HepG2 (cell line): ENCODE measurements at regions not wholly inside any gene's neighbourhood (a gene's known extent, or its start where the extent isn't known, plus 50 kb on each side); places are given as distances from the start of the nearest gene placed in this dataset.

Source experiments
- ATAC-seq: fragments of 200-7000 bp; cut with Tn5 transposase; 3 replicates; pipeline ENCODE4 v1.9.1; 2020; ENCODE audit warnings: mild to moderate bottlenecking, moderate library complexity
- BruUV-seq: library from RNA; stranded (reverse); fragments of 400-500 nt; replicated peaks from 2 replicates; lab custom pipeline; 2021; lab: Mats Ljungman, UMichigan
- CTCF ChIA-PET: fragments of 300-600 bp; formaldehyde crosslinking; extraction: SDS; loops from one replicate; lab custom pipeline; 2021; ENCODE audit warnings: low total read pairs, inconsistent platforms, low intra/inter-chr PET ratio; lab: Yijun Ruan, JAX
- POLR2A ChIA-PET: fragments of 350-600 bp; sonication (Branson Sonifier 250); formaldehyde crosslinking; loops from one replicate; lab custom pipeline; 2020; ENCODE audit warnings: antibody characterized with exemption, inconsistent platforms; lab: Yijun Ruan, JAX
- DNase-seq: peaks from one replicate; pipeline ENCODE4 v3.0.0-alpha.2; 2015; ENCODE audit warnings: low spot score
- FAIRE-seq: peaks from 3 replicates; lab custom pipeline; 2011; peaks lifted over from hg19 to GRCh38; lab: Jason Lieb, UNC
- H2AFZ ChIP-seq: one replicate; pipeline ENCODE4 v1.6.1; 2011; ENCODE audit warnings: low read length, inconsistent platforms
- H3K27ac ChIP-seq: fragments of 300-600 bp; 3 replicates; pipeline ENCODE4 v1.8.0; 2011; ENCODE audit warnings: mixed run types, mild to moderate bottlenecking, mixed read lengths, low read length, inconsistent platforms; ENCODE audit not compliant: insufficient read depth; ENCODE audit errors: extremely low read length
- H3K27me3 ChIP-seq, 2 experiments: fragments of 200-600 bp in 1 of 2; 2 replicates in 1 of 2; 3 replicates in 1 of 2; pipeline versions ENCODE4 v1.6.0 to v1.8.0; 2011; ENCODE audit warnings: low read length in 2 of 2, mild to moderate bottlenecking in 2 of 2, moderate library complexity in 2 of 2, inconsistent platforms in 1 of 2; ENCODE audit not compliant: insufficient read depth in 2 of 2, control insufficient read depth in 1 of 2
- H3K36me3 ChIP-seq, 2 experiments: fragments of 200-600 bp in 1 of 2; replicated peaks in 1 of 2; 2 replicates in 1 of 2; 3 replicates in 1 of 2; pipeline versions ENCODE4 v1.5.1 to v1.8.0; 2011; ENCODE audit warnings: low read length in 2 of 2, inconsistent platforms in 1 of 2; ENCODE audit not compliant: insufficient read depth in 2 of 2, control insufficient read depth in 1 of 2
- H3K4me1 ChIP-seq: 2 replicates; pipeline ENCODE4 v1.5.1; 2012; ENCODE audit warnings: low read length, inconsistent platforms; ENCODE audit not compliant: insufficient read depth
- H3K4me2 ChIP-seq: 2 replicates; pipeline ENCODE4 v1.6.0; 2011; ENCODE audit warnings: low read depth, low read length, inconsistent platforms
- H3K4me3 ChIP-seq, 3 experiments: fragments of 200-600 bp in 1 of 3; sonication (generic), shearing (Covaris generic) in 1 of 3; replicated peaks in 1 of 3; 2 replicates each; pipeline ENCODE4 v1.5.1; 2011 to 2016; ENCODE audit warnings: low read length in 3 of 3, inconsistent platforms in 2 of 3, low read depth in 2 of 3, mild to moderate bottlenecking in 2 of 3, control low read depth in 1 of 3, mixed read lengths in 1 of 3; ENCODE audit not compliant: insufficient read depth in 1 of 3
- H3K79me2 ChIP-seq: one replicate; pipeline ENCODE4 v1.6.1; 2011; ENCODE audit warnings: low read length, inconsistent platforms; ENCODE audit not compliant: insufficient read depth
- H3K9ac ChIP-seq: 2 replicates; pipeline ENCODE4 v1.6.0; 2011; ENCODE audit warnings: mild to moderate bottlenecking, low read depth, low read length, inconsistent platforms; ENCODE audit not compliant: insufficient read depth
- H3K9me3 ChIP-seq: 2 replicates; pipeline ENCODE4 v1.5.1; 2012; ENCODE audit warnings: mild to moderate bottlenecking, low read length
- H4K20me1 ChIP-seq: 2 replicates; pipeline ENCODE4 v1.6.0; 2011; ENCODE audit warnings: inconsistent platforms, mild to moderate bottlenecking, low read length, moderate library complexity; ENCODE audit not compliant: insufficient read depth
- EHMT2 ChIP-seq: fragments of 200-600 bp; sonication (generic); IDR thresholded peaks from 2 replicates; pipeline ENCODE4 v1.7.0; 2017; ENCODE audit warnings: antibody characterized with exemption, low read depth, low read length, borderline replicate concordance
- HIVEP1 ChIP-seq: sonication (generic); formaldehyde crosslinking; IDR thresholded peaks from 2 replicates; pipeline ENCODE4 v1.4.0; 2020; ENCODE audit warnings: mild to moderate bottlenecking, missing genetic modification reagents
- HNRNPLL ChIP-seq: fragments of 200-400 bp; formaldehyde crosslinking; IDR thresholded peaks from 2 replicates; pipeline ENCODE4 v1.6.1; 2017; ENCODE audit warnings: mild to moderate bottlenecking, low read depth, low read length; ENCODE audit not compliant: poor library complexity, severe bottlenecking
- RBFOX2 ChIP-seq: fragments of 200-400 bp; formaldehyde crosslinking; IDR thresholded peaks from 2 replicates; pipeline ENCODE4 v1.6.1; 2017; ENCODE audit warnings: low read depth, mild to moderate bottlenecking, low read length
- ZNF101 ChIP-seq: sonication (generic); formaldehyde crosslinking; IDR thresholded peaks from 2 replicates; pipeline ENCODE4 v1.4.0; 2020; ENCODE audit warnings: mild to moderate bottlenecking, low read depth, missing genetic modification reagents, borderline replicate concordance
- ZNF232 ChIP-seq: sonication (generic); formaldehyde crosslinking; IDR thresholded peaks from 2 replicates; pipeline ENCODE4 v1.4.0; 2020; ENCODE audit warnings: missing genetic modification reagents, borderline replicate concordance
- ZNF280D ChIP-seq: sonication (generic); formaldehyde crosslinking; IDR thresholded peaks from 2 replicates; pipeline ENCODE4 v1.5.1; 2020; ENCODE audit warnings: mild to moderate bottlenecking, missing genetic modification reagents
- ZNF547 ChIP-seq: sonication (generic); formaldehyde crosslinking; IDR thresholded peaks from 2 replicates; pipeline ENCODE4 v1.5.1; 2020; ENCODE audit warnings: mild to moderate bottlenecking, missing genetic modification reagents
- ZNF556 ChIP-seq: sonication (generic); formaldehyde crosslinking; IDR thresholded peaks from 2 replicates; pipeline ENCODE4 v1.4.0; 2020; ENCODE audit warnings: mild to moderate bottlenecking, missing genetic modification reagents, borderline replicate concordance
- ZNF558 ChIP-seq: sonication (generic); formaldehyde crosslinking; IDR thresholded peaks from 2 replicates; pipeline ENCODE4 v1.9.0; 2022; ENCODE audit warnings: mild to moderate bottlenecking, missing genetic modification reagents, borderline replicate concordance
- ZNF841 ChIP-seq: sonication (generic); formaldehyde crosslinking; IDR thresholded peaks from 2 replicates; pipeline ENCODE4 v1.8.1; 2023; ENCODE audit warnings: missing genetic modification reagents, borderline replicate concordance
- WGBS: methylation state at CpG from one replicate; pipeline ENCODE4 v1.1.6; 2017; ENCODE audit warnings: low lambda C conversion rate; 5-methylcytosine and 5-hydroxymethylcytosine counted together
- in situ Hi-C: cut with HindIII; loops from 2 replicates; pipeline ENCODE4 v1.10.0; 2017; ENCODE audit warnings: low pct_unique_long_range_greater_than_20kb; ENCODE audit not compliant: extremely low pct_ligation_motif_present
- intact Hi-C: fragments of 100-400 bp; cut with micrococcal nuclease; formaldehyde crosslinking; loops from one replicate; pipeline ENCODE4 v1.10.0; 2022; ENCODE audit not compliant: unreplicated experiment
- TF ChIP-seq, protein P1 (sequence below): sonication (generic); formaldehyde crosslinking; IDR thresholded peaks from 2 replicates; pipeline ENCODE4 v1.4.0; 2020; ENCODE audit warnings: missing genetic modification reagents, mild to moderate bottlenecking, borderline replicate concordance

GRCh38 chr12:20206410-20206809 is 161.9 kb upstream of the PDE3A start (continued):
- TF ChIP-seq ZNF556 (CRISPR knock-in tag) = no peak
- no peak for TF ChIP-seq ZNF547

DNA sequence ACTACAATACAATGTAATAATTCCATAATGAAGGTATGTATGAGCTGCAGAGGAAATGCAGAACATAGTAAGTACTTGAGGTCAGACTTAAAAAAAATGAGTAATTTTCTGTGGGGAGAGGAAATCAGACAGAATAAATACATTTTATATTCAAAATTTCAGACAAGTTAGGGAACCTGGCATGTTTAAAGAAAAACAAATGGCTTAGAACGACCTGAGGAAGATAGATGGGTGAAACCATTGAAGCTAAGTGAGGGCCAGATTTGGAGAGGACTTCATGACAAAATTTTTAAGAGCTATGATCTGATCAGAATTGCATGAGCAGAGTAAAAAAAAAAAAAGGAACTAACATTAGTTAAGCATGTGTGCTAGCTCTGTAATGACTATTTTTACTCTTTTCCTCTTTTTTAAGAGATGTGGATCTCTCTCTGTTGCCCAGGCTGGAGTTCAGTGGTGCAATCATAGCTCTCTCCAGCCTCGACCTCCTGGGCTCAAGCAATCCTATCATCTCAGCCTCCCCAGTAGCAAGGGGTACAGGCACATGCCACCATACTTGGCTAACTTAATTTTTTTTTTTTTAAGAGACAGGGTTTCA is 157.6 kb upstream of the PDE3A start:
- H2AFZ ChIP-seq = no peak overlapping the region
- no peak overlapping the region for H3K27ac ChIP-seq
- H3K4me3 ChIP-seq = no peak overlapping the region
- 2% methylated on average over 2 of the region's 2 CpGs for WGBS
- DNase-seq (no peak), ATAC-seq (no peak), FAIRE-seq (no peak)
- H3K4me2 ChIP-seq = no peak overlapping the region
- CTCF ChIA-PET = no interaction called here
- no peaks in the 10 kb centered on the region for H4K20me1 ChIP-seq
- H3K4me1 ChIP-seq = no peaks in the 10 kb centered on the region
- intact Hi-C loops (no loop called here), in situ Hi-C loops (no loop called here)
- POLR2A ChIA-PET = no interaction called here
- no peak overlapping the region for H3K9ac ChIP-seq
- no peaks in the 10 kb centered on the region for H3K36me3 ChIP-seq
- no peaks in the 10 kb centered on the region for H3K79me2 ChIP-seq
- BruUV-seq = no TSS peak
- no peaks in the 10 kb centered on the region for H3K9me3 ChIP-seq
- TF ChIP-seq RBFOX2 (no peak), ZNF841 (CRISPR knock-in tag) (no peak), ZNF101 (no peak), HIVEP1 (no peak), EHMT2 (no peak), HNRNPLL (no peak), ZNF280D (CRISPR knock-in tag) (no peak), ZNF558 (no peak), ZNF232 (CRISPR knock-in tag) (no peak)
- TF ChIP-seq, protein P1, sequence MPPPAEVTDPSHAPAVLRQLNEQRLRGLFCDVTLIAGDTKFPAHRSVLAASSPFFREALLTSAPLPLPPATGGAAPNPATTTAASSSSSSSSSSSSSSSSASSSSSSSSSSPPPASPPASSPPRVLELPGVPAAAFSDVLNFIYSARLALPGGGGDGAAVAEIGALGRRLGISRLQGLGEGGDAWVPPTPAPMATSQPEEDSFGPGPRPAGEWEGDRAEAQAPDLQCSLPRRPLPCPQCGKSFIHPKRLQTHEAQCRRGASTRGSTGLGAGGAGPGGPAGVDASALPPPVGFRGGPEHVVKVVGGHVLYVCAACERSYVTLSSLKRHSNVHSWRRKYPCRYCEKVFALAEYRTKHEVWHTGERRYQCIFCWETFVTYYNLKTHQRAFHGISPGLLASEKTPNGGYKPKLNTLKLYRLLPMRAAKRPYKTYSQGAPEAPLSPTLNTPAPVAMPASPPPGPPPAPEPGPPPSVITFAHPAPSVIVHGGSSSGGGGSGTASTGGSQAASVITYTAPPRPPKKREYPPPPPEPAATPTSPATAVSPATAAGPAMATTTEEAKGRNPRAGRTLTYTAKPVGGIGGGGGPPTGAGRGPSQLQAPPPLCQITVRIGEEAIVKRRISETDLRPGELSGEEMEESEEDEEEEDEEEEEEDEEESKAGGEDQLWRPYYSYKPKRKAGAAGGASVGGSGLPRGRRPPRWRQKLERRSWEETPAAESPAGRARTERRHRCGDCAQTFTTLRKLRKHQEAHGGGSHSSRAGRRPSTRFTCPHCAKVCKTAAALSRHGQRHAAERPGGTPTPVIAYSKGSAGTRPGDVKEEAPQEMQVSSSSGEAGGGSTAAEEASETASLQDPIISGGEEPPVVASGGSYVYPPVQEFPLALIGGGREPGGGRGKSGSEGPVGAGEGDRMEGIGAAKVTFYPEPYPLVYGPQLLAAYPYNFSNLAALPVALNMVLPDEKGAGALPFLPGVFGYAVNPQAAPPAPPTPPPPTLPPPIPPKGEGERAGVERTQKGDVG (CRISPR knock-in tag) = no peak
- H3K27me3 ChIP-seq = no peaks in the 10 kb centered on the region
